ENCODE measurements at regions not wholly inside any gene's neighbourhood (a gene's known extent, or its start where the extent isn't known, plus 50 kb on each side); places are given as distances from the start of the nearest gene placed in this dataset.

- dilution Hi-C loops (cut with HindIII; ENCODE audit: low sequenced_read_pairs, unreplicated experiment) (no loop called here), in situ Hi-C loops (cut with MboI; ENCODE audit: low sequenced_read_pairs) (no loop called here), intact Hi-C loops (cut with micrococcal nuclease) (no loop called here)
- Histone ChIP-seq H2AK9ac (replicated peaks; ENCODE audit: low read depth, low read length, poor library complexity) (no peak overlapping the region), H2BK5ac (ENCODE audit: low read depth, low read length, poor library complexity, severe bottlenecking) (no peak overlapping the region), H3K4me3 (ENCODE audit: insufficient read depth, low read depth, low read length) (no peak overlapping the region), H3K9ac (ENCODE audit: low read depth, low read length) (no peak overlapping the region), H3K4ac (ENCODE audit: low read depth, low read length) (no peak overlapping the region), H2AK5ac (ENCODE audit: low read depth, low read length) (no peak overlapping the region), H3K36me3 (ENCODE audit: control insufficient read depth, insufficient read depth, low read length) (no peaks in the 10 kb centered on the region), H4K5ac (ENCODE audit: low read depth, low read length) (no peak overlapping the region), H3K4me1 (ENCODE audit: control insufficient read depth, insufficient read depth, low read length) (no peaks in the 10 kb centered on the region), H3K9me3 (ENCODE audit: control insufficient read depth, insufficient read depth, low read length) (no peaks in the 10 kb centered on the region), H2BK120ac (ENCODE audit: low read depth, low read length) (no peak overlapping the region), H4K91ac (ENCODE audit: insufficient read depth, low read depth, low read length) (no peak overlapping the region), H4K8ac (ENCODE audit: low read depth in 2 of 2, low read length in 2 of 2) (no peak overlapping the region), H3K23ac (ENCODE audit: low read depth, low read length) (no peak overlapping the region), H2AFZ (replicated peaks; ENCODE audit: low read length, poor library complexity) (no peak overlapping the region), H3K14ac (replicated peaks; ENCODE audit: low read depth, low read length) (no peak overlapping the region), H4K20me1 (ENCODE audit: insufficient read depth, low read length) (no peaks in the 10 kb centered on the region), H3K79me1 (ENCODE audit: low read depth in 1 of 2, low read length in 2 of 2) (no peaks in the 10 kb centered on the region), H2BK20ac (ENCODE audit: low read depth, low read length) (no peak overlapping the region), H3K27me3 (ENCODE audit: control insufficient read depth, insufficient read depth, low read length) (no peaks in the 10 kb centered on the region), H2BK15ac (ENCODE audit: low read depth, low read length) (no peak overlapping the region), H3K56ac (ENCODE audit: extremely low read depth, insufficient read depth, low read length) (no peak overlapping the region), H3K9me1 (ENCODE audit: insufficient read depth, low read length) (no peaks in the 10 kb centered on the region), H3K27ac (ENCODE audit: insufficient read depth, low read length) (no peak overlapping the region), H3K4me2 (ENCODE audit: low read depth, low read length) (no peak overlapping the region), H3K18ac (ENCODE audit: low read depth, low read length) (no peak overlapping the region)
- POLR2A ChIA-PET (ENCODE audit: unreplicated experiment): no interaction called here
- CTCF ChIA-PET: interaction anchor here (0.6 kb wide), 1 partner anchor 645 kb away, joined by 3 read pairs; no protein-coding TSS in a partner anchor
- no TSS peak for BruUV-seq (replicated peaks)
- no peak for TF ChIP-seq NFE2L2 (IDR thresholded peaks at IDR 0.05; ENCODE audit: low read depth, low read length)
- TF ChIP-seq CHD1 (IDR thresholded peaks at IDR 0.05; ENCODE audit: low read depth, low read length): no peak
- TF ChIP-seq RFX5 (IDR thresholded peaks at IDR 0.05; ENCODE audit: low read depth, low read length): no peak
- TF ChIP-seq SMC3 (IDR thresholded peaks at IDR 0.05; ENCODE audit: low read depth, low read length): no peak
- no peak for TF ChIP-seq CTCF (conservative IDR thresholded peaks at IDR 0.05; ENCODE audit: low read depth, low read length)
- no peak for TF ChIP-seq RAD21 (IDR thresholded peaks at IDR 0.05; ENCODE audit: low read length)
- TF ChIP-seq, protein P1, sequence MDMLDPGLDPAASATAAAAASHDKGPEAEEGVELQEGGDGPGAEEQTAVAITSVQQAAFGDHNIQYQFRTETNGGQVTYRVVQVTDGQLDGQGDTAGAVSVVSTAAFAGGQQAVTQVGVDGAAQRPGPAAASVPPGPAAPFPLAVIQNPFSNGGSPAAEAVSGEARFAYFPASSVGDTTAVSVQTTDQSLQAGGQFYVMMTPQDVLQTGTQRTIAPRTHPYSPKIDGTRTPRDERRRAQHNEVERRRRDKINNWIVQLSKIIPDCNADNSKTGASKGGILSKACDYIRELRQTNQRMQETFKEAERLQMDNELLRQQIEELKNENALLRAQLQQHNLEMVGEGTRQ (IDR thresholded peaks at IDR 0.05; ENCODE audit: low read depth, low read length): no peak
- TF ChIP-seq, protein P2, sequence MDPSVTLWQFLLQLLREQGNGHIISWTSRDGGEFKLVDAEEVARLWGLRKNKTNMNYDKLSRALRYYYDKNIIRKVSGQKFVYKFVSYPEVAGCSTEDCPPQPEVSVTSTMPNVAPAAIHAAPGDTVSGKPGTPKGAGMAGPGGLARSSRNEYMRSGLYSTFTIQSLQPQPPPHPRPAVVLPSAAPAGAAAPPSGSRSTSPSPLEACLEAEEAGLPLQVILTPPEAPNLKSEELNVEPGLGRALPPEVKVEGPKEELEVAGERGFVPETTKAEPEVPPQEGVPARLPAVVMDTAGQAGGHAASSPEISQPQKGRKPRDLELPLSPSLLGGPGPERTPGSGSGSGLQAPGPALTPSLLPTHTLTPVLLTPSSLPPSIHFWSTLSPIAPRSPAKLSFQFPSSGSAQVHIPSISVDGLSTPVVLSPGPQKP (IDR thresholded peaks at IDR 0.05; ENCODE audit: borderline replicate concordance, low read depth, low read length): no peak
- no peak for TF ChIP-seq MAZ (IDR thresholded peaks at IDR 0.05; ENCODE audit: borderline replicate concordance, low read depth, low read length)
- TF ChIP-seq BHLHE40 (IDR thresholded peaks at IDR 0.05; ENCODE audit: low read depth, low read length): no peak
- ATAC-seq (ENCODE audit: low read depth) (no peak), DNase-seq (peak; percentile 58)
Measured at GRCh38 chr4:137749466-137749865, 217.2 kb upstream of the PCDH18 start.

Measured in IMR-90 (cell line).